Left ventricle myocardium inferior (tissue), 1 donor: ENCODE measurements at regions not wholly inside any gene's neighbourhood (a gene's known extent, or its start where the extent isn't known, plus 50 kb on each side); places are given as distances from the start of the nearest gene placed in this dataset.
"Not testable (repeated sequence)": the region's sequence is repeated elsewhere in the genome, so short reads cannot be mapped to it uniquely, and the experiment has no call there.

ENCODE experiments used
- DNase-seq: peaks from one replicate; pipeline ENCODE4 v3.0.0-alpha.2; 2020
- H3K27ac ChIP-seq: fragments of 200-600 bp; replicated peaks from 2 replicates; pipeline ENCODE4 v1.8.0; 2021
- H3K27me3 ChIP-seq: fragments of 200-600 bp; 2 replicates; pipeline ENCODE4 v1.8.0; 2021; ENCODE audit warnings: low read depth
- H3K36me3 ChIP-seq: fragments of 200-600 bp; 2 replicates; pipeline ENCODE4 v1.8.0; 2021
- H3K4me1 ChIP-seq: fragments of 200-600 bp; 2 replicates; pipeline ENCODE4 v1.8.0; 2021
- H3K4me3 ChIP-seq: fragments of 200-600 bp; 2 replicates; pipeline ENCODE4 v1.8.0; 2021; ENCODE audit warnings: mild to moderate bottlenecking, moderate library complexity
- H3K9me3 ChIP-seq: fragments of 200-600 bp; replicated peaks from 2 replicates; pipeline ENCODE4 v1.8.0; 2021
- CTCF ChIP-seq: fragments of 200-600 bp; IDR thresholded peaks from 2 replicates; pipeline ENCODE4 v1.8.0; 2021; ENCODE audit warnings: antibody characterized with exemption, mild to moderate bottlenecking, borderline replicate concordance
- intact Hi-C: fragments of 100-400 bp; cut with micrococcal nuclease; formaldehyde crosslinking; loops from one replicate; pipeline ENCODE4 v1.11.0; 2022
- donor health status: DM: no; HTN: yes; CAD: no; lungs with severe emphysema.

- intact Hi-C loops, result no loop called here
- no peaks in the 10 kb centered on the region for H3K4me1 ChIP-seq
- no peak for DNase-seq
Observed at GRCh38 chr4:162972661-162973330, 193.9 kb downstream of the NAF1 start.

GRCh38 chr4:162969194-162969593, 197.5 kb downstream of the NAF1 start:
- Histone ChIP-seq H3K4me1 (no peaks in the 10 kb centered on the region), H3K27ac (no peak overlapping the region), H3K36me3 (no peaks in the 10 kb centered on the region), H3K27me3 (no peaks in the 10 kb centered on the region), H3K4me3 (no peak overlapping the region), H3K9me3 (no peaks in the 10 kb centered on the region)
- DNase-seq, result no peak
- intact Hi-C loops, result no loop called here
- TF ChIP-seq CTCF, result no peak

More at GRCh38 chr4:162972661-162973330, 193.9 kb downstream of the NAF1 start:
- no peaks in the 10 kb centered on the region for H3K27me3 ChIP-seq
- no peak for TF ChIP-seq CTCF
- no peak overlapping the region for H3K4me3 ChIP-seq
- no peaks in the 10 kb centered on the region for H3K36me3 ChIP-seq
- H3K27ac ChIP-seq, result no peak overlapping the region
- no peaks in the 10 kb centered on the region for H3K9me3 ChIP-seq

DNA sequence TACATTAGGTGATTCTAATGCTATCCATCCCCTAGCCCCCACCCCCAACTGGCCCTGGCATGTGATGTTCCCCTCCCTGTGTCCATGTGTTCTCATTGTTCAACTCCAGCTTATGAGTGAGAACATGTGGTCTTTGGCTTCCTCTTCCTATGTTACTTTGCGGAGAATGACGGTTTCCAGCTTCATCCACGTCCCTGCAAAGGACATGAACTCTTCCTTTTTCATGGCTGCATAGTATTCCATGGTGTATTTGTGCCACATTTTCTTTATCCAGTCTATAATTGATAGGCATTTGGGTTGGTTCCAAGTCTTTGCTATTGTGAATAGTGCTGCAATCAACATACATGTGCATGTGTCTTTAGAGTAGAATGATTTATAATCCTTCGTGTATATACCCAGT, 200.7 kb downstream of the NAF1 start:
- H3K27me3 ChIP-seq, H3K27ac ChIP-seq, H3K36me3 ChIP-seq, intact Hi-C loops, H3K4me1 ChIP-seq, DNase-seq, H3K4me3 ChIP-seq, H3K9me3 ChIP-seq: not testable (repeated sequence)

- no peak for DNase-seq
- Histone ChIP-seq H3K4me3 (no peak overlapping the region), H3K36me3 (no peaks in the 10 kb centered on the region), H3K9me3 (no peaks in the 10 kb centered on the region), H3K27me3 (no peaks in the 10 kb centered on the region), H3K4me1 (no peaks in the 10 kb centered on the region), H3K27ac (no peak overlapping the region)
- peak; percentile 23 for TF ChIP-seq CTCF
- intact Hi-C loops, result no loop called here
Observed at GRCh38 chr4:162959046-162959445, 207.6 kb downstream of the NAF1 start.

DNA sequence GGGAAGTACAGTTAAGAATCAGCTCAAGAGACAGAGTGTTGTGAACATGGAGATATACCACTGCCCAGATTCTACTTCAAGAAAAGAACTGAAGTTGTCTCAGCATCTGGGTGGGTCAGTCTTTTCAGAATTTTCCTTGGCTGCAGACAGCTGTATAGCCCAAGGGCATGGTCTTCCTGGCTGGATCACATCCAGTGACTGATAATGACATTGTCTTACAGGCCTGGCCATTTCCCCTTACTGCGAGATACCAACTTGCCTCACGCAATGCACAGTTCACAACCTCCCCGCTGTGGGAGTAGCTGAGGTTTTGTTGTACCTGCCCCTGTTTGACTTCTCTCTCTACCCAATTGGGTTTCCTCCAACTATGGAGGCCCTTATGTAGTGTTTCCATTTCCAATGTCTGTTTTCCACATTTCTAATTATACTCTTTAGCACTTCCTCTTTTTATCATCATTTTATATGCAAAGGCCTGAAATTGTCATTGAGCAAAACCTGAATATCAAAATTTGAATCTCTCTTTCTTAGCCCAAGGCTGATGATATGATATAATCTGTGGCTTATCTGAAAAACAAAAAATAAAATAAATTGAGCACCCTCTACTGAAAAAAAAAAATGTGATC, 209.1 kb downstream of the NAF1 start:
- Histone ChIP-seq H3K36me3 (no peaks in the 10 kb centered on the region), H3K27ac (no peak overlapping the region), H3K4me3 (no peak overlapping the region), H3K9me3 (no peaks in the 10 kb centered on the region), H3K4me1 (no peaks in the 10 kb centered on the region), H3K27me3 (no peaks in the 10 kb centered on the region)
- intact Hi-C loops, result no loop called here
- no peak for TF ChIP-seq CTCF
- DNase-seq, result no peak

DNA sequence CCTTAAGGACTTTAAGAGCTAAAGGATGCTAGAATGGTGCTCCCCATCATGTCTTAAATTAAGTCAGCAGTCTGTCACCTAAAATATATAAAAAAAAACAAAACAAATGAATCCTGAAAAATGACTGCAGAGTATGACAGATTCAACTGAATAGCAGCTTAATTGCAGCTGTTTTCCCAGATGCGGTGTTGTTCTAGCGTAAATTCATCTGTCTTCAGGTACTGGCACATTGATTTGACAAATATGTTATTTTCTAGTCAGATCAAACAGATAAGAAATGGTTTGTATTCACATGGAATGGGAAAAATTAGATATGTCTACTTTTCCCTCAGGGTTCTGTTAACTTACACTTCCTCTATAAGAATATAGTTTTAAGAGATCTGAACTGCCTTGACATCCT, 211.7 kb downstream of the NAF1 start:
- H3K27ac ChIP-seq, result no peak overlapping the region
- H3K9me3 ChIP-seq, result no peaks in the 10 kb centered on the region
- no peaks in the 10 kb centered on the region for H3K27me3 ChIP-seq
- H3K4me3 ChIP-seq, result no peak overlapping the region
- no peak for TF ChIP-seq CTCF
- no peaks in the 10 kb centered on the region for H3K36me3 ChIP-seq
- no peak for DNase-seq
- no peaks in the 10 kb centered on the region for H3K4me1 ChIP-seq
- intact Hi-C loops, result no loop called here
